Ectodermal cell (in vitro differentiated cells): ENCODE measurements at regions not wholly inside any gene's neighbourhood (a gene's known extent, or its start where the extent isn't known, plus 50 kb on each side); places are given as distances from the start of the nearest gene placed in this dataset.
"Not testable (repeated sequence)": the region's sequence is repeated elsewhere in the genome, so short reads cannot be mapped to it uniquely, and the experiment has no call there.

ENCODE experiments used
- H3K27ac ChIP-seq: 2 replicates; pipeline ENCODE4 v1.7.0; 2013; ENCODE audit warnings: mild to moderate bottlenecking, low read depth, low read length; ENCODE audit not compliant: insufficient read depth, poor library complexity, severe bottlenecking
- H3K27me3 ChIP-seq: 2 replicates; pipeline ENCODE4 v1.7.0; 2013; ENCODE audit warnings: mild to moderate bottlenecking, low read length; ENCODE audit not compliant: insufficient read depth, control insufficient read depth, poor library complexity, severe bottlenecking
- H3K36me3 ChIP-seq: one replicate; pipeline ENCODE4 v1.7.0; 2013; ENCODE audit warnings: low read length; ENCODE audit not compliant: control insufficient read depth, insufficient read depth
- H3K4me1 ChIP-seq: one replicate; pipeline ENCODE4 v1.7.0; 2013; ENCODE audit warnings: low read length; ENCODE audit not compliant: control insufficient read depth, insufficient read depth
- H3K4me3 ChIP-seq: 2 replicates; pipeline ENCODE4 v1.7.0; 2013; ENCODE audit warnings: low read depth, low read length, control low read depth; ENCODE audit not compliant: insufficient read depth
- H3K9me3 ChIP-seq: 2 replicates; pipeline ENCODE4 v1.7.0; 2013; ENCODE audit warnings: mild to moderate bottlenecking, low read length, moderate library complexity; ENCODE audit not compliant: control insufficient read depth
- WGBS, 2 experiments: methylation state at CpG; one replicate each; pipeline ENCODE4 v1.1.7; 2013; ENCODE audit warnings: missing lambda C conversion rate in 2 of 2; 5-methylcytosine and 5-hydroxymethylcytosine counted together

DNA sequence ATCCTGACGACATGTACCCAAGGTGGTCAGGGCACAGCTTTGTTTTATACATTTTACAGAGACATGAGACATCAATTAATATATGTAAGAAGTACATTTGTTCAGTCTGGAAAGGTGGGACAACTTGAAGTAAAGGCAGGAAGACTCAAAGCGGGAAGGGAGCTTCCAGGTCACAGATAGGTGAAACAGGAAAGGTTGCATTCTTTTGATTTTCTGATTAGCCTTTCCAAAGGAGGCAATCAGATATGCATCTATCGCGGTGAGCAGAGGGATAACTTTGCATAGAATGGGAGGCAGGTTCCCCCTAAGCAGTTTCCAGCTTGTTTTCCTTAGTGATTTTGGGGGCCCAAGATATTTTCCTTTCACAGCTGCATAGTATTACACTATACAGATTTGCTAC, 358.4 kb downstream of the GLUD2 start:
- H3K36me3 ChIP-seq: no peaks in the 10 kb centered on the region
- no peak overlapping the region for H3K27ac ChIP-seq
- WGBS, 2 experiments: 50 to 60% methylated on average over 3 to 4 of the region's 4 CpGs
- no peaks in the 10 kb centered on the region for H3K9me3 ChIP-seq
- H3K27me3 ChIP-seq: no peaks in the 10 kb centered on the region
- no peak overlapping the region for H3K4me3 ChIP-seq
- H3K4me1 ChIP-seq: no peaks in the 10 kb centered on the region

- WGBS, 2 experiments: 74 to 84% methylated on average over 4 of the region's 5 CpGs
- H3K27me3 ChIP-seq: no peaks in the 10 kb centered on the region
- H3K36me3 ChIP-seq: no peaks in the 10 kb centered on the region
- H3K4me1 ChIP-seq: no peaks in the 10 kb centered on the region
- H3K27ac ChIP-seq: no peak overlapping the region
- no peaks in the 10 kb centered on the region for H3K9me3 ChIP-seq
- H3K4me3 ChIP-seq: no peak overlapping the region
Observed at GRCh38 chrX:121407627-121408026, 360.2 kb downstream of the GLUD2 start.

- not testable (repeated sequence) for H3K9me3 ChIP-seq, H3K4me1 ChIP-seq
Observed at GRCh38 chrX:121431514-121431913, 384.1 kb downstream of the GLUD2 start.

DNA sequence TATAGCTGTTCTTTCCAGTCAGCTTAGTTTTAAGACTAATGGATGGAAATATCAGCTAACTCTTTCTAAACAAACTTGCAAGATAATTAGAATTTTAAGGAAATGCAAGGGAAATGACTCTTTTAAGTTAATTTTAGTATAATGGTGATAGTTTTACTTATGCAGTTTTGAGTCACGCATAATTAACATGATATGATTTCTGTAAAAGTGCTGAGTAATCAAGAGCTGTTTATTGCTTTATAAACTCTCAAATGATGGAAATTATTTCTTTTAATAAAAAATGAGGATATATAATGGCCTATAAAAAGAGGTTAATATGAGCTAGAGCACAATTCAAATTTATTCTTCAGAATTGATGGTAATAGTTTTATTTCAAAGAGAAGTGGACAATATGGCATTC, 385.9 kb downstream of the GLUD2 start:
- Histone ChIP-seq H3K4me3 (no peak overlapping the region), H3K36me3 (no peaks in the 10 kb centered on the region), H3K9me3 (no peaks in the 10 kb centered on the region), H3K4me1 (no peaks in the 10 kb centered on the region), H3K27ac (no peak overlapping the region), H3K27me3 (no peaks in the 10 kb centered on the region)
- 100% methylated on average over 1 of the region's 1 CpG for WGBS, 2 experiments

More at GRCh38 chrX:121431514-121431913, 384.1 kb downstream of the GLUD2 start:
- H3K27me3 ChIP-seq, H3K36me3 ChIP-seq, H3K27ac ChIP-seq, H3K4me3 ChIP-seq: not testable (repeated sequence)
- 95 to 97% methylated on average over 27 of the region's 27 CpGs for WGBS, 2 experiments

DNA sequence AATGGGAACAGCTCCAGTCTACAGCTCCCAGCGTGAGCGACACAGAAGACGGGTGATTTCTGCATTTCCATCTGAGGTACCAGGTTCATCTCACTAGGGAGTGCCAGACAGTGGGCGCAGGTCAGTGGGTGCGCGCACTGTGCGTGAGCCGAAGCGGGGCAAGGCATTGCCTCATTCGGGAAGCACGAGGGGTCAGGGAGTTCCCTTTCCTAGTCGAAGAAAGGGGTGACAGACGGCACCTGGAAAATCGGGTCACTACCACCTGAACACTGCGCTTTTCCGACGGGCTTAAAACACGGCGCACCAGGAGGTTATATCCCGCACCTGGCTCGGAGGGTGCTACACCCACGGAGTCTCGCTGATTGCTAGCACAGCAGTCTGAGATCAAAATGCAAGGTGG, 390.3 kb downstream of the GLUD2 start:
- H3K9me3 ChIP-seq: not testable (repeated sequence)
- WGBS, 2 experiments: 92 to 93% methylated on average over 23 of the region's 23 CpGs

DNA sequence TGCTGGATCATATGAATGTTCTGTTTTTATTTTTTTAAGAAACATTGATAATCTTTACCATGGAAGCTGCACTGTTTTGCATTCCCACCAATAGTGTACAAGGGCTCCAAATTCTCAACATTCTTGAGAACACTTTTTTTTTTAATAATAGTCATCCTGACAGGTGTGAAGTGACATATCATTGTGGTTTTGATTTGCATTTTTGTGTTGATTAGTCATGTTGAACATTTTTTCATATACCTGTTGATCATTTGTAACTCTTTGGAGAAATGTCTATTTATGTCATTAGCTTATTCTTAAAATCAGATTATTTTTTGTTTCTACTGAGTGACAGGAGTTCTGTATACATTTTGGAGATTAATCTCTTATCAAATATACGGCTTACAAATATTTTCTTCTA, 408.5 kb downstream of the GLUD2 start:
- Histone ChIP-seq H3K4me3 (no peak overlapping the region), H3K4me1 (no peaks in the 10 kb centered on the region), H3K27me3 (no peaks in the 10 kb centered on the region), H3K27ac (no peak overlapping the region), H3K36me3 (no peaks in the 10 kb centered on the region), H3K9me3 (no peaks in the 10 kb centered on the region)
- WGBS, 2 experiments: no CpG with 5 or more reads among the region's 1 CpG

More for the DNA sequence above, 390.3 kb downstream of the GLUD2 start:
- not testable (repeated sequence) for H3K4me1 ChIP-seq, H3K4me3 ChIP-seq, H3K27ac ChIP-seq, H3K36me3 ChIP-seq, H3K27me3 ChIP-seq

DNA sequence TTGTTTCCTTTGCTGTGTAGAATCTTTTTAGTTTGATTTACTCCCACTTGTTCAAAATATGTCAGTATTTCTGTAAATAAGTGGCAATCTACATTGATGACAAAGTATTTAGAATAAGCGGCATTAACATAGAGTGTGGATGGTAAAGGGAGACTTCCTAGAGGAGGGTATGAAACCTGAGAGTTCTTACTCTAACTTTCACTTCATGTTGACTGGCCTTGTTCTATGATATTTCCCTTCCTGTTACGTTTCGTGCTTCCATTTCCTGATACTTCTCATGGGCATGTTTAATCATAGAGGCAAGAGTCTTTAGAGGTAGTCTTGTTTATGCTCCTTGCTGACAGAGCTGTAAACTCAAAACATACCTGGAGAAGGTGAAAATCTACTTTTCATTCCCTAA, 408.9 kb downstream of the GLUD2 start:
- no peak overlapping the region for H3K4me3 ChIP-seq
- H3K27ac ChIP-seq: no peak overlapping the region
- H3K9me3 ChIP-seq: no peaks in the 10 kb centered on the region
- 93 to 100% methylated on average over 3 of the region's 3 CpGs for WGBS, 2 experiments
- no peaks in the 10 kb centered on the region for H3K27me3 ChIP-seq
- no peaks in the 10 kb centered on the region for H3K36me3 ChIP-seq
- H3K4me1 ChIP-seq: no peaks in the 10 kb centered on the region

DNA sequence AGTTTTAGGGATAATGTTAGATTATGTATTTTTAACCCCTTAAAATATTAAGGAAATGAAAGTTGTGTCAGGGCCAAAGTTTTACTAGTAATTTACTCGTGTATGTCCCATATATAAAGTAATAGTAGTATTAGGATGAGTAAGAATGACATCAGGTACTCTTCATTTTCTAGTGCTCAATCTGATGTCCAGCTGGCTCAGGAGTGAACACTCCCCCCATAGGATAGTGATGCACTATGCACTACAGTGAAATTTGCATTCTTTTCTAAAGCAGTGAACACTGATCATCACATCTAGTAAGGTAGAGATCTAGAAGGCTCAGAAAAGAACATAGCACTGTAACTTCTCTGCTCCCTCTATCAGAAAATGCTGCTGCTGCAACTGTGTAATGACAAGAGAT, 409.7 kb downstream of the GLUD2 start:
- H3K36me3 ChIP-seq: no peaks in the 10 kb centered on the region
- H3K4me3 ChIP-seq: no peak overlapping the region
- no peaks in the 10 kb centered on the region for H3K4me1 ChIP-seq
- H3K27me3 ChIP-seq: no peaks in the 10 kb centered on the region
- H3K27ac ChIP-seq: no peak overlapping the region
- 60% methylated on average over 1 of the region's 1 CpG; no CpG with 5 or more reads in 1 of the 2 experiments for WGBS, 2 experiments
- H3K9me3 ChIP-seq: no peaks in the 10 kb centered on the region

DNA sequence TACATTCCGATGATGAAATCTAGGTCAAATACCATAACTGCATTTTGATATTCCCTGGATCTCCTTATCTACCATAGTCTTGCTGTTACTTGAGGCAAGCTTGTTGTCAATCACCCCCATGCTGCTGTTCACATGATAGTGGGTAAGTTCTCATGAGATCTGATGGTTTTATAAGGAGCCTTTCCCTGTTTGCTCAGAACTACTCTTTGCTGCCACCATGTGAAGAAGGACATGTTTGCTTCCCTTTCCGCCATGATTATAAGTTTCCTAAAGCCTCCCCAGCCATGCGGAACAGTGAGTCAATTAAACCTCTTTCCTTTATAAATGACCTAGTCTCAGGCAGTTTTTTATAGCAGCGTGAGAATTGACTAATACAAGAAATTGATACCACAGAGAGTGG, 432.0 kb downstream of the GLUD2 start:
- no peak overlapping the region for H3K27ac ChIP-seq
- H3K4me3 ChIP-seq: no peak overlapping the region
- no peaks in the 10 kb centered on the region for H3K4me1 ChIP-seq
- H3K9me3 ChIP-seq: no peaks in the 10 kb centered on the region
- 80 to 87% methylated on average over 3 to 4 of the region's 4 CpGs for WGBS, 2 experiments
- no peaks in the 10 kb centered on the region for H3K27me3 ChIP-seq
- H3K36me3 ChIP-seq: no peaks in the 10 kb centered on the region

GRCh38 chrX:121496966-121497365, 449.6 kb downstream of the GLUD2 start:
- H3K27ac ChIP-seq: no peak overlapping the region
- 50% methylated on average over 1 of the region's 1 CpG; no CpG with 5 or more reads in 1 of the 2 experiments for WGBS, 2 experiments
- H3K4me3 ChIP-seq: no peak overlapping the region

GRCh38 chrX:121504153-121504552, 456.7 kb downstream of the GLUD2 start:
- 50 to 88% methylated on average over 1 to 5 of the region's 6 CpGs for WGBS, 2 experiments
- H3K9me3 ChIP-seq: no peaks in the 10 kb centered on the region
- H3K27ac ChIP-seq: no peak overlapping the region
- no peak overlapping the region for H3K4me3 ChIP-seq
- H3K36me3 ChIP-seq: no peaks in the 10 kb centered on the region
- no peaks in the 10 kb centered on the region for H3K4me1 ChIP-seq
- H3K27me3 ChIP-seq: no peaks in the 10 kb centered on the region

More at GRCh38 chrX:121496966-121497365, 449.6 kb downstream of the GLUD2 start:
- no peaks in the 10 kb centered on the region for H3K4me1 ChIP-seq
- H3K27me3 ChIP-seq: no peaks in the 10 kb centered on the region
- H3K9me3 ChIP-seq: no peaks in the 10 kb centered on the region
- no peaks in the 10 kb centered on the region for H3K36me3 ChIP-seq
